Skeletal muscle satellite cell (primary cell): ENCODE measurements at regions not wholly inside any gene's neighbourhood (a gene's known extent, or its start where the extent isn't known, plus 50 kb on each side); places are given as distances from the start of the nearest gene placed in this dataset.
"Not testable (repeated sequence)": the region's sequence is repeated elsewhere in the genome, so short reads cannot be mapped to it uniquely, and the experiment has no call there.

Experiments used
- H3K27me3 ChIP-seq: 2 replicates; pipeline ENCODE4 v1.7.0; 2013; ENCODE audit warnings: low read length; ENCODE audit not compliant: control insufficient read depth, insufficient read depth
- H3K36me3 ChIP-seq: 2 replicates; pipeline ENCODE4 v1.7.0; 2013; ENCODE audit warnings: mild to moderate bottlenecking, control low read depth, low read length; ENCODE audit not compliant: insufficient read depth
- H3K4me1 ChIP-seq: 2 replicates; pipeline ENCODE4 v1.7.0; 2013; ENCODE audit warnings: low read length; ENCODE audit not compliant: control insufficient read depth, insufficient read depth
- H3K4me2 ChIP-seq: 2 replicates; pipeline ENCODE4 v1.7.0; 2013; ENCODE audit warnings: mild to moderate bottlenecking, low read length
- H3K4me3 ChIP-seq: 2 replicates; pipeline ENCODE4 v1.7.0; 2013; ENCODE audit warnings: low read length
- H3K9ac ChIP-seq: 2 replicates; pipeline ENCODE4 v1.7.0; 2013; ENCODE audit warnings: mild to moderate bottlenecking, low read depth, low read length, moderate library complexity
- H3K9me3 ChIP-seq: replicated peaks from 2 replicates; pipeline ENCODE4 v1.7.0; 2013; ENCODE audit warnings: mild to moderate bottlenecking, control low read depth, low read length

DNA sequence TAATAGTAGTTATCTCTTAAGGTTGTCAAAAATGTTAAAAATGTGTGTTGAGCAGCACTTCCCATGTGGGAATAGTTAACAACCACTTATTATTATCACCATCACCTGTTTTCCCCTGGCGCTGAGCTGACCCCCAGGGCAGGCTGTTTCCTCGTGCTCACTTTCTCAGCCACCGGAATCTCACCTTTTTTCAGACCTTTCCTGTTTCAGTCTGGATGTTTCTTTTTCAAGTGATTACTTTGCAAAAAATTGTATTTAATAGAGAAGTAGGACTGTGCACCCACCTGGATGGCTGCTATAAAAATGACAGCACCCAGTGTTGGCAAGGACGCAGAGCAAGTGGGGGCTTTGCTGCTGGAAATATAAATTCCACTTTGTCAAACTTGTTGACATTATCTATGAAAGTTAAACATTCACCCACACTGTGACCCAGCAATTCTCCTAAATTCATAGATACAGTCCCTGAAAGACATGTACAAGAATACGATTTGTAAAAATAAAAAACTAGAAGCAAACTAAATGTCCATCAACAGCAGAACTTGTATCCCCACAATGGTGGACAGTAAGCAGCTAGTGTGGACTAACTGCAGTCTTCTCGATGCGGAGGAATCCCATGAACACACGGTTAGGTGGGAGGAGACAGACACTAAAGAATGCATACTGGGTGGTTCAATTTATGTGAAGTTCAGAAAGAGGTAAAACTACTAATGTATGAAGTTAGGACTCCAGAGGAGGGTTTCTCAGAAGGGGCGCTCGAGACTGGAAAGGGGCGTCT lies 66.5 kb downstream of the SOWAHC start:
- H3K4me1 ChIP-seq: no peaks in the 10 kb centered on the region
- no peak overlapping the region for H3K4me2 ChIP-seq
- peaks cover 69% of the 10 kb centered on the region for H3K27me3 ChIP-seq
- H3K4me3 ChIP-seq: no peak overlapping the region
- no peaks in the 10 kb centered on the region for H3K9me3 ChIP-seq
- H3K36me3 ChIP-seq: no peaks in the 10 kb centered on the region
- no peak overlapping the region for H3K9ac ChIP-seq

DNA sequence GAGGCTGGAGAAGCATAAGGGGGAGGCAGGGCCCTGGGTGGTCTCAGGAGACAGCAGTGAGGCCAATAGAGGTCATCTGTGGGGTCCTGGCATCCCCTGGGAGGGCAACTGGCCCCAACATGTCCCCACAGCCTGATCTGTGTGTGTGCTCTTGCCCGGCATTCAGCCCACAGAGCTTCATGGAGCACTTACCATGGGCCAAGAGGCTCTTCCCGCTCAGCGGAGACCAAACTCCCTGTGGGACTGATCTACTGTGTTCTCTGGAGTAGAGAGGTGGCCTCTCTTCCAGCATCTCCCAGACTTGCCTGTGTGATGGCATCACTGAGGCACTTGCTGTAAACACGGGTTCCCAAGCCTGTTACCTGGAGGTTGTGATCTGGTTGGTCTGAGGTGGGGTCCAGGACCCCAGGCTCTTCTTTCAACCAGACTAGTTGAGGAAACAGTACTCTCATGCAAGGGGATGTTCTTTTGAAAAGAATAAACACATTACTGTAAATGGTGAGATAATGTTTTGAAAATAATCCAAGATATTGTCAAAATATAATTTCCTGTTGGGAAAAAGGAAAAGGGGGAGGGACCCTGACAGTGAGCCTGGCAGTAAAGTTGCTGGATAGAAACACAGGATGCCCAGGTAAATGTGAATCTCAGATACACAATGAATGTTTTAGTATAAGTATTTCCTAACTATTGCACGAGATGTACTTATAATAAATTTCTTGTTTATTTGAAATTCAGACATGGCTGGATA lies 67.6 kb downstream of the SOWAHC start:
- H3K27me3 ChIP-seq: peaks cover 65% of the 10 kb centered on the region
- no peak overlapping the region for H3K9ac ChIP-seq
- H3K4me3 ChIP-seq: no peak overlapping the region
- no peaks in the 10 kb centered on the region for H3K4me1 ChIP-seq
- no peak overlapping the region for H3K4me2 ChIP-seq
- no peaks in the 10 kb centered on the region for H3K9me3 ChIP-seq
- H3K36me3 ChIP-seq: no peaks in the 10 kb centered on the region

DNA sequence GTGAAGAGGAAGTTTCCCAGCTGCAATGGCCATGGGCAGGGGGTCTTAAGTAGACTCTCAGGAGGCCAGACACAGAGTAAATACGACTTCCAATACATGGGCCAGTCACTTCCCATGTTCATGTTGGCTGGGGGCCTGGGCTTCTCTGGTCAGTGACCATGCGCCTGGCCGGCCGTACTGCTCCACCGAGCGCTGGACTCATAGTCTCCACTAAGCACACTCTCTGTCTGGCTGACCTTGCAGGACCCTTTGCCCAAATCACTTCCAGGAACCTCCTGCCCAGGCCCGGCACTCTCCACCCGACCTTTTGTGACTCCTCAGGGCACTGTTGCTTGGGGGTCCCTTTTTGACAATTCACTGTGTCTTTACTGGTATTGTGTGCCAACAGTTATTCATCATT lies 69.3 kb downstream of the SOWAHC start:
- H3K27me3 ChIP-seq: peaks cover 57% of the 10 kb centered on the region
- H3K9me3 ChIP-seq: no peaks in the 10 kb centered on the region
- H3K4me2 ChIP-seq: no peak overlapping the region
- no peaks in the 10 kb centered on the region for H3K36me3 ChIP-seq
- no peaks in the 10 kb centered on the region for H3K4me1 ChIP-seq
- H3K4me3 ChIP-seq: no peak overlapping the region
- H3K9ac ChIP-seq: no peak overlapping the region

DNA sequence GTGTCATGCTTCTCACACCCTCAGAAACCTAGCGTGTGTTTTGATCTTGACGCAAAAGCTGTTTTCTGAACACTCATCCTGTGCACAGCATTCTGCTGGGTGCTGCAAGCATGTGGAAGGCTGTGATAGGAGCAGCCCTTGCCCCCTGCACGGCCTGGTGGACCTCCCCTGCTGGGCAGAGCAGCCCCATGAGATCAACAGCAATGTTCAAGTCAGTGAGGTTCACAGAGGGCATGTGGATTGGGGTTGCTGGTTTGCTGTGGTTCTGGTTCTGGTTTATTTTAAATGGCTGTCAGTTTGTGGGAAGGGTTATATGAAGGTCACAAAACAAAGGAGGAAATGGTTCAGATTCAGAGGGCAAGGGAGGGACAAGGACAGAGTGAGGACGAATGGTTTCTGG lies 71.3 kb downstream of the SOWAHC start:
- Histone ChIP-seq H3K9ac (no peak overlapping the region), H3K9me3 (no peaks in the 10 kb centered on the region), H3K36me3 (no peaks in the 10 kb centered on the region), H3K4me3 (no peak overlapping the region), H3K4me1 (no peaks in the 10 kb centered on the region), H3K4me2 (no peak overlapping the region), H3K27me3 (peaks cover 53% of the 10 kb centered on the region)

DNA sequence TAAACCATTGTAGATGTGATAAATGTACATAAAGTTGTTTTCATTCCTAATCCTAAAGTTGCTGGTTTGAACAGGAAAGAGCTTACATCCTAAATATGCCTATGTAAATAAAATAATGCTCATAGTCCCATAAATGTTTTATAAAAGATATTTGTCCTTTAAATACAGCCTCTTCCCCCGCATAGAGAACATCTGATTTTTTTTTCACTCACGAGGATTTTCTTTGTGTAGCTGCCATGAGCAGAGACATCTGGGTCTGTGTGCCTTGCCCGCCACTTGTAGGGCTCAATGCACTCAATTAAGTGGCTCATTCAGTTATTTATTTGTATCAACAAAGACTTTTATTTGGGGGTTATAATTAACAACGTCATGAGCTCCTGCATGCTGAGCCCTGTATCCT lies 72.8 kb downstream of the SOWAHC start:
- Histone ChIP-seq H3K4me1 (no peaks in the 10 kb centered on the region), H3K4me3 (no peak overlapping the region), H3K4me2 (no peak overlapping the region), H3K36me3 (no peaks in the 10 kb centered on the region), H3K9me3 (no peaks in the 10 kb centered on the region), H3K9ac (no peak overlapping the region), H3K27me3 (peaks cover 44% of the 10 kb centered on the region)

DNA sequence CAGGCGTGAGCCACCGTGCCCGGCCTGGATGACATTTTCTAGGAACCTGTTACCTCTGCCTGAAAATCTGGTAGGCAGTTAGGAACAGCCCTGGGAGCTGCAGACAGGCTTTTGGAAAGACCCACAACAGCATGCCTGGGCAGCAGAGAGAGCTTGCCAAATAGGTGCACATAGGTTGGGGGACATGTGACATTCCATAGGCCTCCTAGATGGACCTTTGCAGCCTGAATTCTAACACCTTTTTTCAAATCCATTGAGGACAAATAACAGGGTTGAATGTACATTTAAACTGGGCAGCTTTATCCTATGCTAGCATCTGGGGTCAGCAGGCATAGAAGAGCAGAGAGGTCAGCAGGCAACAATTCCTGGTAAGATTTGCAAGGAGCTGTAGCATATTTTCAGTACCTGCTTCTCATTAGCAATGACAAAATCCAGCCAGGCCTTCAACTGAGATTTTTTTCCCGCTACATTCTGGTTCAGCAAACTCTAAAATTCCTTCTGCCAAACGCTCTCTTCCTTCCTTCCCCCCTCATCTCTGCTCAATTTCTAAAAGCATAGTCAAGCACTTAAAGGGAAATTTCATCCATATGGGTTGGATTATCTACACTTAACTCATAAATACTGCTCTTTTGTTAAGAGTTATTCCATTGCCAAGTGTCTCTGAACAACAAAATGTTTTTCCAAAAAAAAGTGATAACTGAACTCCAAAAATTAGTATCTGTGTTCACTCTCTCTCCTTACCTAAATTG lies 75.2 kb downstream of the SOWAHC start:
- H3K9me3 ChIP-seq: no peaks in the 10 kb centered on the region
- peaks cover 41% of the 10 kb centered on the region for H3K27me3 ChIP-seq
- no peaks in the 10 kb centered on the region for H3K36me3 ChIP-seq
- no peak overlapping the region for H3K4me2 ChIP-seq
- no peak overlapping the region for H3K4me3 ChIP-seq
- H3K9ac ChIP-seq: no peak overlapping the region
- H3K4me1 ChIP-seq: peaks cover 3% of the 10 kb centered on the region

DNA sequence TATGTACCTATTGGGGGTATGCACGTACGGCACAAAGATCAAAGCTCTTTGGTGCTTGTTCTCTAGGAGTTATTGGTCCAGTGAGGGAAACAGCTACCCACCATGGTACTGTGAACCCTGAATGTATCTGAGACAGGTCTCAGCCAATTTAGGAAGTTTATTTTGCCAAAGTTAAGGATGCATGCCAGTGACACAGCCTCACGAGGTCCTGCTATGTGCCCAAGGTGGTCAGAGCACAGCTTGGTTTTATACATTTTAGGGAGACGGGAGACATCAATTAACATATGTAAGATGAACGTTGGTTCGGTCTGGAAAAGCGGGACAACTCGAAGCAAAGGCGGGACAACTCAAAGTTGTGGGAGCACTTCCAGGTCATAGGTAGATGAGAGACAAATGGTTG lies 75.8 kb downstream of the SOWAHC start:
- Histone ChIP-seq H3K9me3 (no peaks in the 10 kb centered on the region), H3K27me3 (peaks cover 43% of the 10 kb centered on the region), H3K4me2 (no peak overlapping the region), H3K36me3 (no peaks in the 10 kb centered on the region), H3K4me3 (no peak overlapping the region), H3K9ac (no peak overlapping the region), H3K4me1 (peaks cover 3% of the 10 kb centered on the region)

DNA sequence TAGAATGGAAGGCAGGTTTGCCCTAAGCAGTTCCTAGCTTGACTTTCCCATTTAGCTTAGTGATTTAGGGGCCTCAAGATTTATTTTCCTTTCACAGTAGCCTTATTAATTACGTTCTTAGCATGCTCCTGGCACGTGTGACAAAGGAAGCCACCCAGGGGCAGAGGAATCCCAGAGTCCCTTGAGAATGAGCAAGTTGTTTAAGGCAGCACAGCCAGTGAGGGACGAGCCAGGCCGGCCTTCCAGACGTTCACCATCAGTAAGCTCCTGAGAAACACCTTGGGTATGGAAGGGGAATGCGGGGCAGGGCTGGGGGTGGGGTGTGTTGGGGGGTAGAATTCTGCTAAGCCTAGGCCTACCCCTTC lies 76.3 kb downstream of the SOWAHC start:
- peaks cover 48% of the 10 kb centered on the region for H3K27me3 ChIP-seq
- H3K9ac ChIP-seq: no peak overlapping the region
- no peaks in the 10 kb centered on the region for H3K9me3 ChIP-seq
- no peak overlapping the region for H3K4me3 ChIP-seq
- H3K4me1 ChIP-seq: peaks cover 3% of the 10 kb centered on the region
- no peaks in the 10 kb centered on the region for H3K36me3 ChIP-seq
- H3K4me2 ChIP-seq: no peak overlapping the region

DNA sequence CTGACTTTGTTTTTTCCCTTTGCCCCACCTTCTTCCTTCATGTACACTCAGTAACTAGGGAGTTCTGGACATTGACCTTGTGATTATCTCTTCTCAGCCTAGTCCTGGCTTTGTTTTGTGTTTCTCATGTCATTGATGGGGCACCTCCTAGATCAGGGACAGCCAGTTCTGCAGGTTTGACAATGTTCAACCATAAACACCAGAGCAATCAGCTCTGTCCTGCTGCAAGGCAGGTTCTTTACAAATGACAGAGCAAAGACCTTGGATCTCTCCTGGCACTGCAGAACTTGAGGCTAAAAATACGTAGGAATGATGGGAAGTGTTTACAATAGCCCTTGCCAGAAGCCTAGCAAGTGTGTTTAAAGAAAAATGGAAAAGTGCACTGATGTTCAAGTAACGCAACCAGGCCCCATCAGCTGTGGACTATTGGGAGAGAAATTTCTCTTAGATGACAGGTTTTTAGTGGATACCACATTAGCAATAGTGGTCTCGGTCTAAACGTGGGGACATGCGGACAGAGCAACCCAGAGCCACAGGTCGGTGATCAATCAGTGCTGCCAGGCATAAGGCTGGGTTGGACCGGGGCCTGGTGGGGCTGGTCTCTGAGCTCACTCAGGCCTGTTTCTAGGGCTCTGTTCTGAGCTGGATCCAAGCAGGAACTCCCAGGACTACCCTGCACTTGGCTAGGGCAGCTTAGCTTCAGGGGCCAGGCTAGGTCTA lies 76.8 kb downstream of the SOWAHC start:
- Histone ChIP-seq H3K4me3 (no peak overlapping the region), H3K9me3 (no peaks in the 10 kb centered on the region), H3K4me1 (peaks cover 3% of the 10 kb centered on the region), H3K4me2 (no peak overlapping the region), H3K27me3 (peaks cover 47% of the 10 kb centered on the region), H3K36me3 (no peaks in the 10 kb centered on the region), H3K9ac (no peak overlapping the region)

DNA sequence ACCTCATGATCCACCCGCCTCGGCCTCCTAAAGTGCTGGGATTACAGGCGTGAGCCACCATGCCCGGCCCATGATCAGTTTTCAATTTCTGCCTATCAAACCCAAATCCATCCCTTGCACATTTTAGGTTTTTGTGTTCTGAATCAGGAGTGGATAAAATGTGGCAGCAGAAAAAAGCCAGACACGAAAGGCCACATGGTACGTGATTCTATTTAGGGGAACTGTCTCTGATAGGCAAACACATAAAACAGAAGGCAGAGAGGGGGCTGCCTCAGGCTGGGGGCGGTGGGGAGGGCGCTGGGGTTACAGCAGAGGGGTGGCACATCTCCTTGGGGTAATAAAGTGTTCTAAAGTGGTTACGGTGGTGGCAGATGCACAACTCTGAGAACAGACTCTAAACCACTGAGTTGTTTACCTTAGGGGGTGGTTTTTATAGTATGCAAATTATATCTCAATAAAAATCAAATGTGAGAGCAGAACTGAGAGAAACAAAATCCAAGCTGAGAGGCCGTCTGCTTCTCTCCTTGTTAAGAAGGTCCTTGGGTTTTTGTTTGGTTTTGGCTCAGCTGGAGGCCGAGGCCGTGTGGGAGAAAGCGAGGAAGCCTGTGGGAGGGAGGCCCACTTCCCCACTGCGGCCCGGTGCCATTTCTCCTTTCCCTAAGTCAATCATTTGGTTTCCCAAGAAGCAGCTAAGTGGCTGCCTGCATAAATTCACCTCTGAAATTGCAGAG lies 78.0 kb downstream of the SOWAHC start:
- Histone ChIP-seq H3K9ac (no peak overlapping the region), H3K9me3 (no peaks in the 10 kb centered on the region)

DNA sequence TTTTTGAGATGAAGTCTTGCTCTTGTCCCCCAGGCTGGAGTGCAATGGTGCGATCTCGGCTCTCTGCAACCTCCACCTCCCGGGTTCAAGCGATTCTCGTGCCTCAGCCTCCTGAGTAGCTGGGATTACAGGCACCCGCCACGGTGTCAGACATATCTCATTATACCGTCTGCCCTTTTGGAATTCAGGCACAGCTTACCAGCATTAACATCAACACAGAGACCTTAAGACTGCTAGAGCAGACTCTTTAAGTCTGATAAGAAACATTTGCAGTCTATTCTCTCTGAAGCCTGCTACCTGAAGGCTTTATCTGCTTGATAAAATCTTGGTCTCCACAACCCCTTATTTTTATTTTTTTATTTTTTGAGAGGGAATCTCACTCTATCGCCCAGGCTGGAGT lies 78.7 kb downstream of the SOWAHC start:
- not testable (repeated sequence) for H3K4me1 ChIP-seq, H3K4me2 ChIP-seq, H3K36me3 ChIP-seq, H3K4me3 ChIP-seq, H3K9ac ChIP-seq, H3K9me3 ChIP-seq
- peaks cover 46% of the 10 kb centered on the region for H3K27me3 ChIP-seq

More for the DNA sequence above, 78.0 kb downstream of the SOWAHC start:
- H3K4me1 ChIP-seq: peaks cover 3% of the 10 kb centered on the region
- H3K27me3 ChIP-seq: peaks cover 48% of the 10 kb centered on the region
- H3K36me3 ChIP-seq: no peaks in the 10 kb centered on the region
- H3K4me2 ChIP-seq: no peak overlapping the region
- H3K4me3 ChIP-seq: no peak overlapping the region
